Stimulated activated CD4-positive, alpha-beta T cell treated with anti-CD3 and anti-CD28 coated beads, TNF-alpha, amount 100 ng/mL, for 48 hours (primary cell): ENCODE measurements at regions not wholly inside any gene's neighbourhood (a gene's known extent, or its start where the extent isn't known, plus 50 kb on each side); places are given as distances from the start of the nearest gene placed in this dataset.

Experiments used
- DNase-seq, 3 donors: peaks; one replicate each; pipeline ENCODE4 v3.0.0-alpha.2; 2020; ENCODE audit warnings: low read depth in 3 of 3

- peak in 2 of 3 donors; percentile 27 to 56 for DNase-seq
Measured at GRCh38 chr9:129270205-129270604, 92.1 kb upstream of the IER5L start.

- no peak for DNase-seq
Measured at GRCh38 chr9:129267141-129267540, 89.1 kb upstream of the IER5L start.

GRCh38 chr9:129266536-129266935 is 88.5 kb upstream of the IER5L start:
- DNase-seq = no peak

- DNase-seq = no peak
Measured at GRCh38 chr9:129264388-129264787, 86.3 kb upstream of the IER5L start.

- DNase-seq = no peak
Measured at GRCh38 chr9:129263836-129264235, 85.8 kb upstream of the IER5L start.

- DNase-seq = no peak
Measured at GRCh38 chr9:129262261-129262660, 84.2 kb upstream of the IER5L start.

- no peak for DNase-seq
Measured at GRCh38 chr9:129259375-129259774, 81.3 kb upstream of the IER5L start.

GRCh38 chr9:129258823-129259301 is 80.8 kb upstream of the IER5L start:
- DNase-seq = no peak

GRCh38 chr9:129258124-129258822 is 80.2 kb upstream of the IER5L start:
- peak; percentile 81 to 92 (median 87) for DNase-seq

- DNase-seq = no peak
Measured at GRCh38 chr9:129256959-129257713, 79.1 kb upstream of the IER5L start.

GRCh38 chr9:129254566-129255287 is 76.7 kb upstream of the IER5L start:
- no peak for DNase-seq

- DNase-seq = no peak
Measured at GRCh38 chr9:129253803-129254381, 75.8 kb upstream of the IER5L start.

- DNase-seq = no peak
Measured at GRCh38 chr9:129252937-129253802, 75.1 kb upstream of the IER5L start.

GRCh38 chr9:129250786-129251185 is 72.7 kb upstream of the IER5L start:
- no peak for DNase-seq

GRCh38 chr9:129247285-129248153 is 69.5 kb upstream of the IER5L start:
- DNase-seq = no peak

- DNase-seq = no peak
Measured at GRCh38 chr9:129245276-129245675, 67.2 kb upstream of the IER5L start.

GRCh38 chr9:129242971-129243561 is 65.0 kb upstream of the IER5L start:
- no peak for DNase-seq

- DNase-seq = no peak
Measured at GRCh38 chr9:129242191-129242941, 64.3 kb upstream of the IER5L start.

GRCh38 chr9:129241725-129242124 is 63.7 kb upstream of the IER5L start:
- no peak for DNase-seq
